ENCODE measurements at regions not wholly inside any gene's neighbourhood (a gene's known extent, or its start where the extent isn't known, plus 50 kb on each side); places are given as distances from the start of the nearest gene placed in this dataset.

DNA sequence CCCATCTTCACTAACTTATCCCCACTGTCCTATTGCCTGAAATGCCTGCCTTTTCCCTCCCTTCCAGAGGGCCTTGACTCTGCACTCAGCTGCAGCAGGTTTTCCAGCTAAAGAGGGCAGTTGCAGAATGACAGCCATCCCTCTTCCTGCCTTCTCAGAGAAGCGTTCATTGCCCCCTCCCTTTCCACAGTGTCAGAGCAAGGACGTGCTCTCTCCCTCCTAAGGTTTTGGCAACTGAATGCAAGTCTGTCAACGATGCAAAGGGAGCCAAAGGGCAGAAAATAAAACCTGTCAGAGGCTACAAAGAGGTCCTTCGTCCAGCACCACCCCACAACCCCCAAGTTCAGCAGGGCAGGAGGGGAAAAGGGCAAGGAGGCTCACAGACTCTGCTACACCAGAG is 230.1 kb upstream of the THBS1 start:
- TF ChIP-seq, protein P1, sequence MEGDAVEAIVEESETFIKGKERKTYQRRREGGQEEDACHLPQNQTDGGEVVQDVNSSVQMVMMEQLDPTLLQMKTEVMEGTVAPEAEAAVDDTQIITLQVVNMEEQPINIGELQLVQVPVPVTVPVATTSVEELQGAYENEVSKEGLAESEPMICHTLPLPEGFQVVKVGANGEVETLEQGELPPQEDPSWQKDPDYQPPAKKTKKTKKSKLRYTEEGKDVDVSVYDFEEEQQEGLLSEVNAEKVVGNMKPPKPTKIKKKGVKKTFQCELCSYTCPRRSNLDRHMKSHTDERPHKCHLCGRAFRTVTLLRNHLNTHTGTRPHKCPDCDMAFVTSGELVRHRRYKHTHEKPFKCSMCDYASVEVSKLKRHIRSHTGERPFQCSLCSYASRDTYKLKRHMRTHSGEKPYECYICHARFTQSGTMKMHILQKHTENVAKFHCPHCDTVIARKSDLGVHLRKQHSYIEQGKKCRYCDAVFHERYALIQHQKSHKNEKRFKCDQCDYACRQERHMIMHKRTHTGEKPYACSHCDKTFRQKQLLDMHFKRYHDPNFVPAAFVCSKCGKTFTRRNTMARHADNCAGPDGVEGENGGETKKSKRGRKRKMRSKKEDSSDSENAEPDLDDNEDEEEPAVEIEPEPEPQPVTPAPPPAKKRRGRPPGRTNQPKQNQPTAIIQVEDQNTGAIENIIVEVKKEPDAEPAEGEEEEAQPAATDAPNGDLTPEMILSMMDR (IDR thresholded peaks at IDR 0.05; ENCODE audit: insufficient read depth, low read length, poor library complexity, severe bottlenecking), result no peak
- no peak for TF ChIP-seq EZH2phosphoT487 (conservative IDR thresholded peaks at IDR 0.05; ENCODE audit: low read length)

All from SU-DHL-6 (cell line).